HCT116 (cell line): ENCODE measurements at regions not wholly inside any gene's neighbourhood (a gene's known extent, or its start where the extent isn't known, plus 50 kb on each side); places are given as distances from the start of the nearest gene placed in this dataset.

Experiments
- ATAC-seq: fragments of 200-7000 bp; cut with Tn5 transposase; 2 replicates; pipeline ENCODE4 v1.9.1; 2020; ENCODE audit warnings: mild to moderate bottlenecking, moderate library complexity
- BruUV-seq: library from RNA; stranded (reverse); fragments of 400-500 nt; replicated peaks from 2 replicates; lab custom pipeline; 2021; lab: Mats Ljungman, UMichigan
- CTCF ChIA-PET: fragments of 300-600 bp; sonication (Branson Sonifier 250); formaldehyde crosslinking; loops from one replicate; lab custom pipeline; 2021; ENCODE audit warnings: antibody characterized with exemption; lab: Charles Lee
- POLR2A ChIA-PET: fragments of 300-600, 350-600 bp; sonication (Branson Sonifier 250); formaldehyde crosslinking; loops from one replicate; lab custom pipeline; 2021; ENCODE audit warnings: antibody characterized with exemption; lab: Charles Lee
- RAD21 ChIA-PET, 2 experiments: fragments of 300-600 bp; sonication (Branson Sonifier 250); formaldehyde crosslinking; loops; one replicate each; lab custom pipeline; 2023; ENCODE audit warnings: low total read pairs in 2 of 2; ENCODE audit not compliant: uncharacterized antibody in 2 of 2, unreplicated experiment in 2 of 2, low non-redundant PET in 1 of 2; lab: Charles Lee
- DNase-seq: peaks from one replicate; pipeline ENCODE4 v3.0.0-alpha.2; 2010; ENCODE audit warnings: low read depth, low spot score
- H2AFZ ChIP-seq: fragments of 200-600 bp; shearing (Covaris generic), sonication (generic); 2 replicates; pipeline ENCODE4 v1.6.1; 2017; ENCODE audit warnings: low read depth, mixed run types, mixed read lengths, antibody characterized with exemption, low read length; ENCODE audit not compliant: poor library complexity, severe bottlenecking
- H3K27ac ChIP-seq: 2 replicates; pipeline ENCODE4 v1.5.1; 2012; ENCODE audit warnings: low read depth, low read length
- H3K27me3 ChIP-seq: fragments of 200-600 bp; sonication (generic); 2 replicates; pipeline ENCODE4 v1.6.1; 2016; ENCODE audit warnings: mixed run types, low read length, mixed read lengths; ENCODE audit not compliant: insufficient read depth
- H3K36me3 ChIP-seq, 2 experiments: fragments of 200-500 bp in 1 of 2; fragments of 200-600 bp in 1 of 2; sonication (Bioruptor generic) in 1 of 2; sonication (generic) in 1 of 2; 2 replicates each; pipeline versions ENCODE4 v1.5.1 to v1.6.1; 2014 to 2016; ENCODE audit warnings: low read length in 2 of 2, inconsistent platforms in 1 of 2, mixed read lengths in 1 of 2, mixed run types in 1 of 2; ENCODE audit not compliant: insufficient read depth in 2 of 2, control insufficient read depth in 1 of 2
- H3K4me1 ChIP-seq, 2 experiments: fragments of 200-600 bp in 1 of 2; sonication (generic) in 1 of 2; 2 replicates each; pipeline versions ENCODE4 v1.5.1 to v1.6.1; 2012 to 2017; ENCODE audit warnings: low read length in 2 of 2, inconsistent platforms in 1 of 2, mild to moderate bottlenecking in 1 of 2, mixed read lengths in 1 of 2, mixed run types in 1 of 2, moderate library complexity in 1 of 2; ENCODE audit not compliant: insufficient read depth in 2 of 2, control insufficient read depth in 1 of 2
- H3K4me2 ChIP-seq: fragments of 200-600 bp; sonication (generic); 2 replicates; pipeline ENCODE4 v1.6.1; 2017; ENCODE audit warnings: mixed run types, low read length, mixed read lengths
- H3K4me3 ChIP-seq, 2 experiments: fragments of 200-600 bp in 1 of 2; sonication (generic) in 1 of 2; replicated peaks in 1 of 2; 2 replicates each; pipeline ENCODE4 v1.5.1; 2011 to 2016; ENCODE audit warnings: low read length in 2 of 2, control low read depth in 1 of 2, low read depth in 1 of 2, mild to moderate bottlenecking in 1 of 2, mixed read lengths in 1 of 2, mixed run types in 1 of 2
- H3K79me2 ChIP-seq: fragments of 200-600 bp; sonication (generic); 2 replicates; pipeline ENCODE4 v1.6.1; 2017; ENCODE audit warnings: mild to moderate bottlenecking, mixed run types, low read length, moderate library complexity, mixed read lengths; ENCODE audit not compliant: insufficient read depth
- H3K9ac ChIP-seq: fragments of 200-600 bp; sonication (generic); 2 replicates; pipeline ENCODE4 v1.6.1; 2016; ENCODE audit warnings: low read length, mixed read lengths
- H3K9me2 ChIP-seq: fragments of 200-600 bp; sonication (generic), shearing (Covaris generic); 2 replicates; pipeline ENCODE4 v1.6.1; 2017; ENCODE audit warnings: mixed run types, mild to moderate bottlenecking, moderate library complexity; ENCODE audit not compliant: insufficient read depth
- H3K9me3 ChIP-seq, 2 experiments: fragments of 200-500 bp in 1 of 2; fragments of 200-600 bp in 1 of 2; sonication (Bioruptor generic) in 1 of 2; sonication (generic) in 1 of 2; 2 replicates each; pipeline ENCODE4 v1.6.1; 2014 to 2017; ENCODE audit warnings: low read length in 2 of 2, mixed read lengths in 2 of 2, inconsistent platforms in 1 of 2, low read depth in 1 of 2, mild to moderate bottlenecking in 1 of 2, mixed run types in 1 of 2, moderate library complexity in 1 of 2; ENCODE audit not compliant: control insufficient read depth in 1 of 2, insufficient read depth in 1 of 2
- H4K20me1 ChIP-seq: fragments of 200-600 bp; sonication (generic), shearing (Covaris generic); 2 replicates; pipeline ENCODE4 v1.6.1; 2017; ENCODE audit warnings: mixed run types, mild to moderate bottlenecking, moderate library complexity; ENCODE audit not compliant: insufficient read depth
- CBX3 ChIP-seq: IDR thresholded peaks from 2 replicates; pipeline ENCODE4 v1.6.1; 2012; ENCODE audit warnings: low read depth
- CEBPB ChIP-seq: IDR thresholded peaks from 2 replicates; pipeline ENCODE4 v1.6.1; 2012; ENCODE audit warnings: low read depth
- EGR1 ChIP-seq: IDR thresholded peaks from 2 replicates; pipeline ENCODE4 v1.6.1; 2012; ENCODE audit warnings: low read depth
- ELF1 ChIP-seq: IDR thresholded peaks from 2 replicates; pipeline ENCODE4 v1.6.1; 2012; ENCODE audit warnings: low read depth, borderline replicate concordance
- EZH2 ChIP-seq: fragments of 200-600 bp; sonication (generic); IDR thresholded peaks from 2 replicates; pipeline ENCODE4 v1.6.1; 2017; ENCODE audit warnings: antibody characterized with exemption, mixed run types
- EZH2phosphoT487 ChIP-seq: fragments of 200-600 bp; IDR thresholded peaks from 2 replicates; pipeline ENCODE4 v1.6.1; 2018; ENCODE audit warnings: antibody characterized with exemption, borderline replicate concordance
- POLR2A ChIP-seq: IDR thresholded peaks from 2 replicates; pipeline ENCODE4 v1.7.0; 2011; ENCODE audit warnings: borderline replicate concordance; ENCODE audit not compliant: insufficient read depth, insufficient read length; ENCODE audit errors: extremely low read depth
- RAD21 ChIP-seq: IDR thresholded peaks from 2 replicates; pipeline ENCODE4 v1.6.1; 2012; ENCODE audit warnings: low read depth, mild to moderate bottlenecking
- SRF ChIP-seq: IDR thresholded peaks from 2 replicates; pipeline ENCODE4 v1.6.1; 2012; ENCODE audit warnings: low read depth
- TCF7L2 ChIP-seq: IDR thresholded peaks from 2 replicates; pipeline ENCODE4 v1.7.0; 2011; ENCODE audit warnings: borderline replicate concordance, inconsistent platforms; ENCODE audit not compliant: insufficient read depth, insufficient read length; ENCODE audit errors: extremely low read depth
- YY1 ChIP-seq: IDR thresholded peaks from 2 replicates; pipeline ENCODE4 v1.6.1; 2011; ENCODE audit warnings: low read length, low read depth, moderate library complexity, mild to moderate bottlenecking; ENCODE audit not compliant: insufficient replicate concordance; ENCODE audit errors: extremely low read depth
- ZNF274 ChIP-seq: fragments of 200-500 bp; sonication (Bioruptor generic); IDR thresholded peaks from 2 replicates; pipeline ENCODE4 v1.6.1; 2014; ENCODE audit warnings: mild to moderate bottlenecking, low read depth, low read length, inconsistent platforms
- intact Hi-C: fragments of 100-400 bp; cut with micrococcal nuclease; formaldehyde crosslinking; loops from 2 replicates; pipeline ENCODE4 v1.10.0; 2022
- TF ChIP-seq, protein P1 (sequence below): IDR thresholded peaks from 2 replicates; pipeline ENCODE4 v1.6.1; 2012; ENCODE audit warnings: low read depth
- TF ChIP-seq, protein P2 (sequence below): IDR thresholded peaks from 2 replicates; pipeline ENCODE4 v1.6.1; 2011; ENCODE audit warnings: mild to moderate bottlenecking, low read length, moderate library complexity; ENCODE audit not compliant: insufficient replicate concordance; ENCODE audit errors: extremely low read depth
- TF ChIP-seq, protein P3 (sequence below): IDR thresholded peaks from 2 replicates; pipeline ENCODE4 v1.6.1; 2012
- TF ChIP-seq, protein P4 (sequence below): IDR thresholded peaks from 2 replicates; pipeline ENCODE4 v1.6.1; 2012

DNA sequence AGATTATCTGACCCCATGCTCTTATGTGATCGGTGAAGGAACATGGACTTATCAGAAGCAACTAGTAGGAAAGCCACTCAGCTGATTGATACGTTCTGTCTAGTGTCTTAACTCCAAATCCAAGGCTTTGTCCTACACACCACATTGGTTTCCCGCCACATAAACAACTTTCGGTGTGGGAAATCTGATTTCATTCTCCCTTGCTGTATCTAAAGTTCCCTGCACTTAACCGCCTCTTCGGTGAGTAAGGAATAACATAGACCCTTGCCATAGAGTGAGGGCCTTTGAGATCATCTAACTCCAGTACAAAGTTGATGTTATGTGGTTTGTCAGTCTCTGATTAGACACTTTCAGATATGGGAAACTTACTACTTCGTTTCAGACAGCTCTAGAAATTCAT, 538.2 kb upstream of the TNP1 start:
- intact Hi-C loops: no loop called here
- no TSS peak for BruUV-seq
- ChIA-PET POLR2A (no interaction called here), CTCF (no interaction called here), RAD21 (no interaction called here)
- no peak overlapping the region for H3K27ac ChIP-seq
- no peak for ATAC-seq
- no peaks in the 10 kb centered on the region for H3K4me1 ChIP-seq
- no peaks in the 10 kb centered on the region for H3K9me2 ChIP-seq
- no peak overlapping the region for H3K4me3 ChIP-seq
- no peak overlapping the region for H2AFZ ChIP-seq
- no peaks in the 10 kb centered on the region for H4K20me1 ChIP-seq
- H3K36me3 ChIP-seq: no peaks in the 10 kb centered on the region
- H3K9ac ChIP-seq: no peak overlapping the region
- H3K9me3 ChIP-seq: no peaks in the 10 kb centered on the region
- TF ChIP-seq, protein P1, sequence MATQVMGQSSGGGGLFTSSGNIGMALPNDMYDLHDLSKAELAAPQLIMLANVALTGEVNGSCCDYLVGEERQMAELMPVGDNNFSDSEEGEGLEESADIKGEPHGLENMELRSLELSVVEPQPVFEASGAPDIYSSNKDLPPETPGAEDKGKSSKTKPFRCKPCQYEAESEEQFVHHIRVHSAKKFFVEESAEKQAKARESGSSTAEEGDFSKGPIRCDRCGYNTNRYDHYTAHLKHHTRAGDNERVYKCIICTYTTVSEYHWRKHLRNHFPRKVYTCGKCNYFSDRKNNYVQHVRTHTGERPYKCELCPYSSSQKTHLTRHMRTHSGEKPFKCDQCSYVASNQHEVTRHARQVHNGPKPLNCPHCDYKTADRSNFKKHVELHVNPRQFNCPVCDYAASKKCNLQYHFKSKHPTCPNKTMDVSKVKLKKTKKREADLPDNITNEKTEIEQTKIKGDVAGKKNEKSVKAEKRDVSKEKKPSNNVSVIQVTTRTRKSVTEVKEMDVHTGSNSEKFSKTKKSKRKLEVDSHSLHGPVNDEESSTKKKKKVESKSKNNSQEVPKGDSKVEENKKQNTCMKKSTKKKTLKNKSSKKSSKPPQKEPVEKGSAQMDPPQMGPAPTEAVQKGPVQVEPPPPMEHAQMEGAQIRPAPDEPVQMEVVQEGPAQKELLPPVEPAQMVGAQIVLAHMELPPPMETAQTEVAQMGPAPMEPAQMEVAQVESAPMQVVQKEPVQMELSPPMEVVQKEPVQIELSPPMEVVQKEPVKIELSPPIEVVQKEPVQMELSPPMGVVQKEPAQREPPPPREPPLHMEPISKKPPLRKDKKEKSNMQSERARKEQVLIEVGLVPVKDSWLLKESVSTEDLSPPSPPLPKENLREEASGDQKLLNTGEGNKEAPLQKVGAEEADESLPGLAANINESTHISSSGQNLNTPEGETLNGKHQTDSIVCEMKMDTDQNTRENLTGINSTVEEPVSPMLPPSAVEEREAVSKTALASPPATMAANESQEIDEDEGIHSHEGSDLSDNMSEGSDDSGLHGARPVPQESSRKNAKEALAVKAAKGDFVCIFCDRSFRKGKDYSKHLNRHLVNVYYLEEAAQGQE: no peak
- TF ChIP-seq, protein P2, sequence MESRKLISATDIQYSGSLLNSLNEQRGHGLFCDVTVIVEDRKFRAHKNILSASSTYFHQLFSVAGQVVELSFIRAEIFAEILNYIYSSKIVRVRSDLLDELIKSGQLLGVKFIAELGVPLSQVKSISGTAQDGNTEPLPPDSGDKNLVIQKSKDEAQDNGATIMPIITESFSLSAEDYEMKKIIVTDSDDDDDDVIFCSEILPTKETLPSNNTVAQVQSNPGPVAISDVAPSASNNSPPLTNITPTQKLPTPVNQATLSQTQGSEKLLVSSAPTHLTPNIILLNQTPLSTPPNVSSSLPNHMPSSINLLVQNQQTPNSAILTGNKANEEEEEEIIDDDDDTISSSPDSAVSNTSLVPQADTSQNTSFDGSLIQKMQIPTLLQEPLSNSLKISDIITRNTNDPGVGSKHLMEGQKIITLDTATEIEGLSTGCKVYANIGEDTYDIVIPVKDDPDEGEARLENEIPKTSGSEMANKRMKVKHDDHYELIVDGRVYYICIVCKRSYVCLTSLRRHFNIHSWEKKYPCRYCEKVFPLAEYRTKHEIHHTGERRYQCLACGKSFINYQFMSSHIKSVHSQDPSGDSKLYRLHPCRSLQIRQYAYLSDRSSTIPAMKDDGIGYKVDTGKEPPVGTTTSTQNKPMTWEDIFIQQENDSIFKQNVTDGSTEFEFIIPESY: no peak
- no peak for TF ChIP-seq ELF1
- no peak for TF ChIP-seq EGR1
- TF ChIP-seq, protein P3, sequence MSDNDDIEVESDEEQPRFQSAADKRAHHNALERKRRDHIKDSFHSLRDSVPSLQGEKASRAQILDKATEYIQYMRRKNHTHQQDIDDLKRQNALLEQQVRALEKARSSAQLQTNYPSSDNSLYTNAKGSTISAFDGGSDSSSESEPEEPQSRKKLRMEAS: no peak
- no peak for TF ChIP-seq CBX3
- TF ChIP-seq CEBPB: no peak
- TF ChIP-seq RAD21: no peak
- TF ChIP-seq, protein P4, sequence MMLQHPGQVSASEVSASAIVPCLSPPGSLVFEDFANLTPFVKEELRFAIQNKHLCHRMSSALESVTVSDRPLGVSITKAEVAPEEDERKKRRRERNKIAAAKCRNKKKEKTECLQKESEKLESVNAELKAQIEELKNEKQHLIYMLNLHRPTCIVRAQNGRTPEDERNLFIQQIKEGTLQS: no peak
- TF ChIP-seq ZNF274: no peak
- TF ChIP-seq TCF7L2: no peak
- TF ChIP-seq SRF: no peak
- no peak for TF ChIP-seq POLR2A
- no peak for TF ChIP-seq YY1
- no peak for TF ChIP-seq EZH2
- no peak for TF ChIP-seq EZH2phosphoT487
- H3K4me2 ChIP-seq: no peak overlapping the region
- H3K79me2 ChIP-seq: no peaks in the 10 kb centered on the region
- H3K27me3 ChIP-seq: peaks cover 18% of the 10 kb centered on the region; the same call in 1 of the 2 replicates
- DNase-seq: no peak
